DND-41 (cell line): ENCODE measurements at regions not wholly inside any gene's neighbourhood (a gene's known extent, or its start where the extent isn't known, plus 50 kb on each side); places are given as distances from the start of the nearest gene placed in this dataset.

Experiments
- ATAC-seq: fragments of 200-7000 bp; cut with Tn5 transposase; 3 replicates; pipeline ENCODE4 v1.9.1; 2021; ENCODE audit warnings: low read depth; ENCODE audit not compliant: insufficient read depth
- DNase-seq: peaks from one replicate; pipeline ENCODE4 v3.0.0-alpha.2; 2020
- H2AFZ ChIP-seq: 2 replicates; pipeline ENCODE4 v1.6.0; 2012; ENCODE audit warnings: low read depth, low read length
- H3K27ac ChIP-seq: 2 replicates; pipeline ENCODE4 v1.5.1; 2012; ENCODE audit warnings: low read length, inconsistent platforms
- H3K27me3 ChIP-seq: fragments of 200-600 bp; sonication (generic); 2 replicates; pipeline ENCODE4 v1.6.0; 2012; ENCODE audit warnings: low read length, mild to moderate bottlenecking, inconsistent platforms; ENCODE audit not compliant: insufficient read depth, poor library complexity
- H3K36me3 ChIP-seq: 2 replicates; pipeline ENCODE4 v1.5.1; 2012; ENCODE audit warnings: low read length, inconsistent platforms; ENCODE audit not compliant: insufficient read depth
- H3K4me1 ChIP-seq: 2 replicates; pipeline ENCODE4 v1.5.1; 2012; ENCODE audit warnings: mild to moderate bottlenecking, low read length; ENCODE audit not compliant: insufficient read depth
- H3K4me2 ChIP-seq: 2 replicates; pipeline ENCODE4 v1.6.0; 2012; ENCODE audit warnings: mild to moderate bottlenecking, moderate library complexity, low read length, inconsistent platforms; ENCODE audit not compliant: insufficient read depth
- H3K4me3 ChIP-seq, 2 experiments: fragments of 200-600 bp in 1 of 2; shearing (Covaris generic) in 1 of 2; 2 replicates each; pipeline ENCODE4 v1.5.1; 2012 to 2016; ENCODE audit warnings: inconsistent platforms in 2 of 2, low read length in 2 of 2, mild to moderate bottlenecking in 2 of 2, low read depth in 1 of 2, moderate library complexity in 1 of 2
- H3K79me2 ChIP-seq: 2 replicates; pipeline ENCODE4 v1.6.0; 2012; ENCODE audit warnings: low read length, inconsistent platforms; ENCODE audit not compliant: insufficient read depth
- H3K9ac ChIP-seq: 2 replicates; pipeline ENCODE4 v1.6.0; 2012; ENCODE audit warnings: low read depth, mild to moderate bottlenecking, inconsistent platforms, low read length, moderate library complexity
- H3K9me3 ChIP-seq: 2 replicates; pipeline ENCODE4 v1.5.1; 2012; ENCODE audit warnings: low read length, moderate library complexity, mild to moderate bottlenecking, inconsistent platforms; ENCODE audit not compliant: insufficient read depth, severe bottlenecking
- H4K20me1 ChIP-seq: 2 replicates; pipeline ENCODE4 v1.6.0; 2012; ENCODE audit warnings: low read length; ENCODE audit not compliant: insufficient read depth
- EZH2 ChIP-seq: IDR thresholded peaks from 3 replicates; pipeline ENCODE4 v1.6.1; 2012; ENCODE audit warnings: borderline replicate concordance, low read depth, mild to moderate bottlenecking, moderate library complexity, low read length, inconsistent platforms; ENCODE audit not compliant: severe bottlenecking
- TF ChIP-seq, protein P1 (sequence below): IDR thresholded peaks from 2 replicates; pipeline ENCODE4 v1.5.1; 2012; ENCODE audit warnings: borderline replicate concordance, low read length, moderate library complexity, mild to moderate bottlenecking; ENCODE audit not compliant: poor library complexity, severe bottlenecking; ENCODE audit errors: extremely low read depth

DNA sequence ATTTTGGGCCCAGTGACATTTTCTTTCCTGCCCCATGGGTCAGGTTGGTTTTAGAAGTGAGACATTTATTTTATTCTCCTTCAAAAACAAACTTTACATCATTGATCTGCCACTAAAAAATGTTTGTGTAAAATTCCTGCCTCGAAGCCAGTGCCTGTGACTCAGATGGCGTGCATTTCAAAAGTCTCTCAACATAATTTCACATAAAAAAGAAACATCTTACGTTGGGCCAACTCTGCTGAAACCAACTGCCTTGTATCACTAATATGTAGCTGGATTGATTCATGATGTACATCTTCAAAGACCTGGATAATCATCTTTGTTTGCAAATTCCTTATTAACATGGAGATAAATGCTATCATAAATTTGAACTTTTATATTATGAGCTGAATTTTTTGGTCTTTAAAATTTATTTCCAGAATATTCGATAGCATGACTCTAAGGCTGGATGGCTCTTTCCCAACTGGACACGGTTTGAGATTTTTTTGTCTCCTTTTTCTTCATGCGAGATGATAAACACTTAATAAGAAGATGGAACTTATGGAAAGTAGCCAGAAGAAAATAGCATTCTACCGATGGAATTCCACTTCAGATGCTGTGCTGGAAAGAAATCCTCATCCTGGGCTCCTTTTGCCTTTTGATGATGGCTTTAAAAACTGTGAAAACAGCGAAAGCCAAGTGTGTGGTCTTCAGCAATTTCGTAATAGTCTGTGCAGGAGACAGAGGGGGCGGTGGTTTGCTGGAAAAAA is 420.5 kb downstream of the FGF9 start:
- no peak overlapping the region for H3K27ac ChIP-seq
- H3K9ac ChIP-seq = no peak overlapping the region
- DNase-seq (no peak), ATAC-seq (no peak)
- H3K79me2 ChIP-seq = no peaks in the 10 kb centered on the region
- no peaks in the 10 kb centered on the region for H3K4me1 ChIP-seq
- H3K4me3 ChIP-seq = no peak overlapping the region
- H4K20me1 ChIP-seq = no peaks in the 10 kb centered on the region
- H2AFZ ChIP-seq = no peak overlapping the region
- no peaks in the 10 kb centered on the region for H3K9me3 ChIP-seq
- TF ChIP-seq, protein P1, sequence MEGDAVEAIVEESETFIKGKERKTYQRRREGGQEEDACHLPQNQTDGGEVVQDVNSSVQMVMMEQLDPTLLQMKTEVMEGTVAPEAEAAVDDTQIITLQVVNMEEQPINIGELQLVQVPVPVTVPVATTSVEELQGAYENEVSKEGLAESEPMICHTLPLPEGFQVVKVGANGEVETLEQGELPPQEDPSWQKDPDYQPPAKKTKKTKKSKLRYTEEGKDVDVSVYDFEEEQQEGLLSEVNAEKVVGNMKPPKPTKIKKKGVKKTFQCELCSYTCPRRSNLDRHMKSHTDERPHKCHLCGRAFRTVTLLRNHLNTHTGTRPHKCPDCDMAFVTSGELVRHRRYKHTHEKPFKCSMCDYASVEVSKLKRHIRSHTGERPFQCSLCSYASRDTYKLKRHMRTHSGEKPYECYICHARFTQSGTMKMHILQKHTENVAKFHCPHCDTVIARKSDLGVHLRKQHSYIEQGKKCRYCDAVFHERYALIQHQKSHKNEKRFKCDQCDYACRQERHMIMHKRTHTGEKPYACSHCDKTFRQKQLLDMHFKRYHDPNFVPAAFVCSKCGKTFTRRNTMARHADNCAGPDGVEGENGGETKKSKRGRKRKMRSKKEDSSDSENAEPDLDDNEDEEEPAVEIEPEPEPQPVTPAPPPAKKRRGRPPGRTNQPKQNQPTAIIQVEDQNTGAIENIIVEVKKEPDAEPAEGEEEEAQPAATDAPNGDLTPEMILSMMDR = no peak
- no peak for TF ChIP-seq EZH2
- H3K36me3 ChIP-seq = no peaks in the 10 kb centered on the region
- no peaks in the 10 kb centered on the region for H3K27me3 ChIP-seq
- no peak overlapping the region for H3K4me2 ChIP-seq

- no peaks in the 10 kb centered on the region for H3K27me3 ChIP-seq
- no peaks in the 10 kb centered on the region for H3K4me1 ChIP-seq
- H3K79me2 ChIP-seq = no peaks in the 10 kb centered on the region
- no peaks in the 10 kb centered on the region for H4K20me1 ChIP-seq
- no peak overlapping the region for H2AFZ ChIP-seq
- ATAC-seq (no peak), DNase-seq (no peak)
- no peaks in the 10 kb centered on the region for H3K36me3 ChIP-seq
- H3K27ac ChIP-seq = no peak overlapping the region
- H3K4me3 ChIP-seq = no peak overlapping the region
- H3K9ac ChIP-seq = no peak overlapping the region
- TF ChIP-seq, protein P1 = no peak
- no peak for TF ChIP-seq EZH2
- H3K9me3 ChIP-seq = no peaks in the 10 kb centered on the region
- no peak overlapping the region for H3K4me2 ChIP-seq
These were observed 421.1 kb downstream of the FGF9 start for GRCh38 chr13:22091971-22092300.

DNA sequence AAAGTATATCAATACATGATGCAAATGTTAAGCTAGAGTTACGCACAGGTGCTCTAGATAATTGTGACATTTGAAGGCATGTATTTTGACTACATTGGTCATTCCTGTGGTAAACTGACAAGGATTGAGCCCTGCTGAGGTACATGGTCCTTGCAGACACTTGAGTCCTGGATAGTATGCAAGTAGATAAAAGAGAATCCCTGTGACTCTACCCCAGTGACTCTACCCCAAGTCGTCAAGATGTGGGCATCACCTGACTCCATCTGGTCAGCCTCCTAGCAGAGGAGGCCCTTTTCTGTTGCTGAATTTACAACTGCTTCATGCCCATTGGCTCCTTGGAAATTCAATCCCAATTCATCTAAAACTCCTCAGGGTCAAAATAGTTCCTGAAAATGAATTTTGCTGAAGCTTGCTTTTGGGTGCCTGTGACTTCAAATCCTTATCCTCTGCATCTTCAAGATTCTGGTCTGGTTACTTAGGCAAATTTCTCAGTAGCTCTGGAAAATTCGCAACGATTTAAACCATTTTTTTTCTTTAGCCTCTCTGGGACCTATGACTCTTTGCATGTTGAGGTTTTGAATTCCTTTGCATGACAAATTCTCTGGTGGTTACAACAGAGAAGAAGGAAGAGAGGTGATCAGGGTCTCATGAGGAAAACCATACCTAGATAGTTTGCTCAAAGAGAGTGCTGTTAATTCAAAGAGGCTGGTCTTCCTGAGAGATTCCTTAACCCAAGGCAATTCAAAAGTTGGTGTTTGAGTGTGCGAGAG is 422.1 kb downstream of the FGF9 start:
- DNase-seq = no peak
- peaks cover 3% of the 10 kb centered on the region for H3K27me3 ChIP-seq
- no peak overlapping the region for H3K4me2 ChIP-seq
- H3K79me2 ChIP-seq = no peaks in the 10 kb centered on the region
- H3K36me3 ChIP-seq = no peaks in the 10 kb centered on the region
- ATAC-seq = no peak
- H3K4me1 ChIP-seq = no peaks in the 10 kb centered on the region
- H3K4me3 ChIP-seq = no peak overlapping the region
- no peak overlapping the region for H3K9ac ChIP-seq
- no peak overlapping the region for H3K27ac ChIP-seq
- no peak overlapping the region for H2AFZ ChIP-seq
- no peaks in the 10 kb centered on the region for H3K9me3 ChIP-seq
- TF ChIP-seq EZH2 = no peak
- TF ChIP-seq, protein P1 = no peak
- H4K20me1 ChIP-seq = no peaks in the 10 kb centered on the region
